ENCODE measurements at regions not wholly inside any gene's neighbourhood (a gene's known extent, or its start where the extent isn't known, plus 50 kb on each side); places are given as distances from the start of the nearest gene placed in this dataset.

DNA sequence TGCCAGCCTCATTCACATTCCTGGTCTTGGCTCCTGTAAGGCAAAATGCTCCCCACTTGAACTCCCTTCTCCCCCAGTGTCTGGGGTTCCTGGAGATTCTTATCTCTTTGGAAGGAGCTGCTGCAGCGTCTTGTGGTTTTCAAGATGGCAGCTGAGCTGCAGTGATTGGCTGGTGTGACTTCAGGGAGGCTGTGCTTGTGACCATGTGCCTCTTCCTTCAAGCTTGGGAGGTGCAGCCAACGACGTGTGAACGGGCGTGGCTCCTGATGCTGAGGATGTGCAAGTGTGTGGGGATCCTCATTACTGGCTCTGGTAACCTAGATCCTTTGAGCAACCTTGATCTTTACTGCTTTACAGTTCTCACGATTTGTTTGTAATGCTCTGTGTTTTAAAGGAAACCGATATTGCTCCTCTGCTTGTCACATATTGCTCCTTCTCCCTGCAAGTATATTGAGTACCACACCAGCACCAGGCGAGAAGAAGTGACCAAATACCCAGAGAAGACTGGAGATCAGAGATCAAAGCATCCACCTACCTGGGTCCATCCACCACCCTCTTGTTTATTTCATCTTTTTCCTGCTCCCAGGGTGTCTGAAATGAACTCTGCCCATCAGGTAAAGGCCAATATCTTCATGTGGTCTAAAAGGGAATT is 208.5 kb downstream of the FGF9 start:
- H4K20me1 ChIP-seq (ENCODE audit: insufficient read depth, low read length) = no peaks in the 10 kb centered on the region
- no peaks in the 10 kb centered on the region for H3K36me3 ChIP-seq (ENCODE audit: insufficient read depth, low read length)
- H3K79me2 ChIP-seq (ENCODE audit: insufficient read depth, low read length) = no peaks in the 10 kb centered on the region
- no peak for TF ChIP-seq EZH2 (IDR thresholded peaks at IDR 0.05; ENCODE audit: insufficient read depth, low read length)
- TF ChIP-seq CTCF (IDR thresholded peaks at IDR 0.05; ENCODE audit: insufficient read depth, low read depth, low read length) = no peak
- no peak overlapping the region for H2AFZ ChIP-seq (ENCODE audit: low read depth, low read length)
- DNase-seq (ENCODE audit: low read depth) (no peak), FAIRE-seq (no peak)
- no peaks in the 10 kb centered on the region for H3K27me3 ChIP-seq (ENCODE audit: insufficient read depth, low read length)
- peaks cover 5% of the 10 kb centered on the region for H3K9me3 ChIP-seq (ENCODE audit: insufficient read depth, low read depth, low read length)
- H3K27ac ChIP-seq (ENCODE audit: low read depth, low read length) = no peak overlapping the region
- no peaks in the 10 kb centered on the region for H3K9me3 Mint-ChIP-seq (ENCODE audit: unreplicated experiment)
- H3K4me3 Mint-ChIP-seq (ENCODE audit: unreplicated experiment) = no peak overlapping the region
- no peak overlapping the region for H3K4me2 ChIP-seq (ENCODE audit: low read length)
- no peak overlapping the region for H3K4me3 ChIP-seq (ENCODE audit: insufficient read depth, low read depth, low read length)
- H3K4me1 ChIP-seq (ENCODE audit: insufficient read depth, low read length) = no peaks in the 10 kb centered on the region
- no peak overlapping the region for H3K27ac Mint-ChIP-seq (ENCODE audit: unreplicated experiment)
- no peak overlapping the region for H3K9ac ChIP-seq (ENCODE audit: low read length)
- H3K4me1 Mint-ChIP-seq (ENCODE audit: low read depth, unreplicated experiment) = no peaks in the 10 kb centered on the region
- peaks cover 4% of the 10 kb centered on the region for H3K27me3 Mint-ChIP-seq (ENCODE audit: low read depth, unreplicated experiment)
- no peaks in the 10 kb centered on the region for H3K36me3 Mint-ChIP-seq (ENCODE audit: low read depth, unreplicated experiment)

DNA sequence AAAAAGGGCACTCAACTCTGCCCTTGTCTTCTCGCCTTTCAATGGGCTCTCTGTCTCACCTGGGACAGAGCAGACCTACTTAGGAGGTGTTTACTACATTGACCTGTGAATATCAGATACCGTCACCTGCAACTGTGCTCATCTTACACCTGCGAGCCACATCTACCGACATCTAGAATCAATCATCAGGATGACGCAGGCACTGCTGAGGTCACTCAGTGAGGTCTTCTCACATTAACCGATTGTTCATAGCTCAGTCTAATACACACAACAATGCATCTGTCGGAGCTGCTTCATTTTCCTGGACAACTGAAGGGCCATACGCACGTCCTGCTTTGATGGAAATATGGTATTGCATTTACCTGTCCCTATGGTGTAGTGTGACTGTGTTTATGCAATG is 211.9 kb downstream of the FGF9 start:
- Mint-ChIP-seq H3K4me1 (ENCODE audit: low read depth, unreplicated experiment) (no peaks in the 10 kb centered on the region), H3K36me3 (ENCODE audit: low read depth, unreplicated experiment) (no peaks in the 10 kb centered on the region), H3K9me3 (ENCODE audit: unreplicated experiment) (peaks cover 2% of the 10 kb centered on the region), H3K27ac (ENCODE audit: unreplicated experiment) (no peak overlapping the region), H3K27me3 (ENCODE audit: low read depth, unreplicated experiment) (peaks cover 7% of the 10 kb centered on the region), H3K4me3 (ENCODE audit: unreplicated experiment) (no peak overlapping the region)
- Histone ChIP-seq H3K27ac (ENCODE audit: low read depth, low read length) (no peak overlapping the region), H3K9ac (ENCODE audit: low read length) (no peak overlapping the region), H2AFZ (ENCODE audit: low read depth, low read length) (no peak overlapping the region), H3K27me3 (ENCODE audit: insufficient read depth, low read length) (no peaks in the 10 kb centered on the region), H4K20me1 (ENCODE audit: insufficient read depth, low read length) (no peaks in the 10 kb centered on the region), H3K36me3 (ENCODE audit: insufficient read depth, low read length) (no peaks in the 10 kb centered on the region), H3K9me3 (ENCODE audit: insufficient read depth, low read depth, low read length) (peaks cover 5% of the 10 kb centered on the region), H3K4me2 (ENCODE audit: low read length) (no peak overlapping the region), H3K4me3 (ENCODE audit: insufficient read depth, low read depth, low read length) (no peak overlapping the region), H3K79me2 (ENCODE audit: insufficient read depth, low read length) (no peaks in the 10 kb centered on the region), H3K4me1 (ENCODE audit: insufficient read depth, low read length) (no peaks in the 10 kb centered on the region)
- FAIRE-seq = no peak
- TF ChIP-seq EZH2 (IDR thresholded peaks at IDR 0.05; ENCODE audit: insufficient read depth, low read length) (no peak), CTCF (IDR thresholded peaks at IDR 0.05; ENCODE audit: insufficient read depth, low read depth, low read length) (no peak)
- DNase-seq (ENCODE audit: low read depth) = no peak

DNA sequence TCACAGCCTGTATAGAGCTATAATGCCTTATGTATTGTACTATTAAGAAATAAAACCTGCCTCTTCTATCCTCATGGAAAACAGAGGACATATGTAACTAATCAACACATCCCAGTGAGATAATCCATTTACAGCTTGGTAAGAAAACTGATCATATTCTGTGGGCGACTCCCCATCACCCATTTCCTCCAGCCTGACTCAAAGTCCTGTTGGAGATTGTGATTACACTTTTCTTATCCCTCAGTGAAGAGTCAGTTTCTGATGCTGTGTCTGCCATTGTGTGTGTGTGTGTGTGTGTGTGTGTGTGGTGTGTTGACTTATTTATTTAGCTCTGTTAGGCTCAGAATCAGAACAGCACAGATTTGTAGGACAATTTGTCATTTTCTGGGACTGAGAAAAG is 212.8 kb downstream of the FGF9 start:
- no peak for FAIRE-seq
- H3K9ac ChIP-seq (ENCODE audit: low read length) = no peak overlapping the region

More for the DNA sequence above, 212.8 kb downstream of the FGF9 start:
- Histone ChIP-seq H3K4me3 (ENCODE audit: insufficient read depth, low read depth, low read length) (no peak overlapping the region), H2AFZ (ENCODE audit: low read depth, low read length) (no peak overlapping the region), H3K4me2 (ENCODE audit: low read length) (no peak overlapping the region), H3K27me3 (ENCODE audit: insufficient read depth, low read length) (no peaks in the 10 kb centered on the region), H3K9me3 (ENCODE audit: insufficient read depth, low read depth, low read length) (peaks cover 1% of the 10 kb centered on the region), H4K20me1 (ENCODE audit: insufficient read depth, low read length) (no peaks in the 10 kb centered on the region), H3K36me3 (ENCODE audit: insufficient read depth, low read length) (no peaks in the 10 kb centered on the region), H3K27ac (ENCODE audit: low read depth, low read length) (no peak overlapping the region), H3K4me1 (ENCODE audit: insufficient read depth, low read length) (no peaks in the 10 kb centered on the region), H3K79me2 (ENCODE audit: insufficient read depth, low read length) (no peaks in the 10 kb centered on the region)
- H3K36me3 Mint-ChIP-seq (ENCODE audit: low read depth, unreplicated experiment) = no peaks in the 10 kb centered on the region
- no peaks in the 10 kb centered on the region for H3K4me1 Mint-ChIP-seq (ENCODE audit: low read depth, unreplicated experiment)
- TF ChIP-seq EZH2 (IDR thresholded peaks at IDR 0.05; ENCODE audit: insufficient read depth, low read length) = no peak
- no peak for TF ChIP-seq CTCF (IDR thresholded peaks at IDR 0.05; ENCODE audit: insufficient read depth, low read depth, low read length)
- H3K27ac Mint-ChIP-seq (ENCODE audit: unreplicated experiment) = no peak overlapping the region
- no peak for DNase-seq (ENCODE audit: low read depth)
- peaks cover 2% of the 10 kb centered on the region for H3K9me3 Mint-ChIP-seq (ENCODE audit: unreplicated experiment)
- no peak overlapping the region for H3K4me3 Mint-ChIP-seq (ENCODE audit: unreplicated experiment)
- H3K27me3 Mint-ChIP-seq (ENCODE audit: low read depth, unreplicated experiment) = peaks cover 7% of the 10 kb centered on the region
